WTC11 (cell line): ENCODE measurements at regions not wholly inside any gene's neighbourhood (a gene's known extent, or its start where the extent isn't known, plus 50 kb on each side); places are given as distances from the start of the nearest gene placed in this dataset.

Source experiments
- ATAC-seq: fragments of 200-7000 bp; cut with Tn5 transposase; 2 replicates; pipeline ENCODE4 v1.10.0; 2021; ENCODE audit warnings: mild to moderate bottlenecking, moderate library complexity
- CTCF ChIA-PET: fragments of 300-600 bp; sonication (Branson Sonifier 250); formaldehyde crosslinking; loops from one replicate; lab custom pipeline; 2021; ENCODE audit warnings: antibody characterized with exemption; lab: Charles Lee
- POLR2A ChIA-PET: fragments of 350-600 bp; sonication (Branson Sonifier 250); formaldehyde crosslinking; loops from one replicate; lab custom pipeline; 2021; ENCODE audit warnings: antibody characterized with exemption; lab: Charles Lee
- DNase-seq: peaks from one replicate; pipeline ENCODE4 v3.0.0; 2021; ENCODE audit warnings: low spot score
- H3K27ac Mint-ChIP-seq: 2 replicates; pipeline ENCODE4 v1.8.0; 2021; ENCODE audit warnings: mixed read lengths
- H3K27me3 Mint-ChIP-seq: 2 replicates; pipeline ENCODE4 v1.8.0; 2021; ENCODE audit warnings: low read depth, mild to moderate bottlenecking, moderate library complexity, mixed read lengths
- H3K36me3 Mint-ChIP-seq: 2 replicates; pipeline ENCODE4 v1.8.0; 2021; ENCODE audit warnings: mixed read lengths
- H3K4me1 Mint-ChIP-seq: 2 replicates; pipeline ENCODE4 v1.8.0; 2022; ENCODE audit warnings: mixed read lengths
- H3K4me3 Mint-ChIP-seq: 2 replicates; pipeline ENCODE4 v1.8.0; 2021; ENCODE audit warnings: mild to moderate bottlenecking, moderate library complexity, mixed read lengths
- H3K9me3 Mint-ChIP-seq: 2 replicates; pipeline ENCODE4 v1.8.0; 2021; ENCODE audit warnings: mixed read lengths
- ATF1 ChIP-seq: sonication (generic); formaldehyde crosslinking; IDR thresholded peaks from 2 replicates; pipeline ENCODE4 v1.8.1; 2023; ENCODE audit warnings: mild to moderate bottlenecking, moderate library complexity, missing genetic modification reagents
- ATF2 ChIP-seq: sonication (generic); formaldehyde crosslinking; IDR thresholded peaks from 2 replicates; pipeline ENCODE4 v1.8.1; 2022; ENCODE audit warnings: low read depth, missing genetic modification reagents, borderline replicate concordance
- CREM ChIP-seq: sonication (generic); formaldehyde crosslinking; IDR thresholded peaks from 2 replicates; pipeline ENCODE4 v1.8.1; 2022; ENCODE audit warnings: mild to moderate bottlenecking, missing genetic modification reagents, moderate library complexity
- ELF4 ChIP-seq: sonication (generic); formaldehyde crosslinking; IDR thresholded peaks from 2 replicates; pipeline ENCODE4 v1.8.1; 2022; ENCODE audit warnings: low read depth, mild to moderate bottlenecking, moderate library complexity, missing genetic modification reagents
- FOXJ3 ChIP-seq: sonication (generic); formaldehyde crosslinking; IDR thresholded peaks from 2 replicates; pipeline ENCODE4 v1.9.0; 2021; ENCODE audit warnings: missing genetic modification reagents, mild to moderate bottlenecking, borderline replicate concordance
- HMGA2 ChIP-seq: fragments of 250-450 bp; sonication (Bioruptor Pico); IDR thresholded peaks from 2 replicates; pipeline ENCODE4 v1.4.0; 2021; ENCODE audit warnings: mild to moderate bottlenecking, moderate library complexity
- HMGXB4 ChIP-seq: sonication (generic); formaldehyde crosslinking; IDR thresholded peaks from 2 replicates; pipeline ENCODE4 v1.8.1; 2023; ENCODE audit warnings: mild to moderate bottlenecking, moderate library complexity, missing genetic modification reagents
- KAT7 ChIP-seq: sonication (generic); formaldehyde crosslinking; IDR thresholded peaks from 2 replicates; pipeline ENCODE4 v1.8.1; 2023; ENCODE audit warnings: missing genetic modification reagents, mild to moderate bottlenecking, borderline replicate concordance
- NR2C2 ChIP-seq: sonication (generic); formaldehyde crosslinking; IDR thresholded peaks from 2 replicates; pipeline ENCODE4 v1.8.0; 2022; ENCODE audit warnings: mild to moderate bottlenecking, missing genetic modification reagents
- SMAD4 ChIP-seq: sonication (generic); formaldehyde crosslinking; IDR thresholded peaks from 2 replicates; pipeline ENCODE4 v1.8.0; 2022; ENCODE audit warnings: mild to moderate bottlenecking, missing genetic modification reagents
- SOX15 ChIP-seq: fragments of 250-450 bp; sonication (Bioruptor Pico); IDR thresholded peaks from 2 replicates; pipeline ENCODE4 v1.9.0; 2021; ENCODE audit warnings: mild to moderate bottlenecking
- TCF7 ChIP-seq: sonication (generic); formaldehyde crosslinking; IDR thresholded peaks from 2 replicates; pipeline ENCODE4 v1.8.0; 2022; ENCODE audit warnings: mild to moderate bottlenecking, low read depth, missing genetic modification reagents, moderate library complexity
- TEAD4 ChIP-seq: sonication (generic); formaldehyde crosslinking; IDR thresholded peaks from 2 replicates; pipeline ENCODE4 v1.8.0; 2022; ENCODE audit warnings: mild to moderate bottlenecking, missing genetic modification reagents
- TP53 ChIP-seq: sonication (generic); formaldehyde crosslinking; IDR thresholded peaks from 2 replicates; pipeline ENCODE4 v1.8.1; 2023; ENCODE audit warnings: mild to moderate bottlenecking, missing genetic modification reagents
- ZNF138 ChIP-seq: sonication (generic); formaldehyde crosslinking; conservative IDR thresholded peaks from 2 replicates; pipeline ENCODE4 v1.8.1; 2022; ENCODE audit warnings: mild to moderate bottlenecking, moderate library complexity, missing genetic modification reagents
- ZNF232 ChIP-seq: sonication (generic); formaldehyde crosslinking; IDR thresholded peaks from 2 replicates; pipeline ENCODE4 v1.8.0; 2022; ENCODE audit warnings: mild to moderate bottlenecking, missing genetic modification reagents
- ZNF416 ChIP-seq: fragments of 250-450 bp; sonication (Bioruptor Pico); IDR thresholded peaks from 2 replicates; pipeline ENCODE4 v1.9.0; 2021; ENCODE audit warnings: mild to moderate bottlenecking, inconsistent platforms
- TF ChIP-seq, protein P1 (sequence below): sonication (generic); formaldehyde crosslinking; IDR thresholded peaks from 2 replicates; pipeline ENCODE4 v1.8.0; 2022; ENCODE audit warnings: mild to moderate bottlenecking, missing genetic modification reagents
- TF ChIP-seq, protein P2 (sequence below): sonication (generic); formaldehyde crosslinking; IDR thresholded peaks from 2 replicates; pipeline ENCODE4 v1.8.0; 2023; ENCODE audit warnings: missing genetic modification reagents, mild to moderate bottlenecking, borderline replicate concordance
- TF ChIP-seq, protein P3 (sequence below): sonication (generic); formaldehyde crosslinking; IDR thresholded peaks from 2 replicates; pipeline ENCODE4 v1.8.0; 2022; ENCODE audit warnings: mild to moderate bottlenecking, missing genetic modification reagents

DNA sequence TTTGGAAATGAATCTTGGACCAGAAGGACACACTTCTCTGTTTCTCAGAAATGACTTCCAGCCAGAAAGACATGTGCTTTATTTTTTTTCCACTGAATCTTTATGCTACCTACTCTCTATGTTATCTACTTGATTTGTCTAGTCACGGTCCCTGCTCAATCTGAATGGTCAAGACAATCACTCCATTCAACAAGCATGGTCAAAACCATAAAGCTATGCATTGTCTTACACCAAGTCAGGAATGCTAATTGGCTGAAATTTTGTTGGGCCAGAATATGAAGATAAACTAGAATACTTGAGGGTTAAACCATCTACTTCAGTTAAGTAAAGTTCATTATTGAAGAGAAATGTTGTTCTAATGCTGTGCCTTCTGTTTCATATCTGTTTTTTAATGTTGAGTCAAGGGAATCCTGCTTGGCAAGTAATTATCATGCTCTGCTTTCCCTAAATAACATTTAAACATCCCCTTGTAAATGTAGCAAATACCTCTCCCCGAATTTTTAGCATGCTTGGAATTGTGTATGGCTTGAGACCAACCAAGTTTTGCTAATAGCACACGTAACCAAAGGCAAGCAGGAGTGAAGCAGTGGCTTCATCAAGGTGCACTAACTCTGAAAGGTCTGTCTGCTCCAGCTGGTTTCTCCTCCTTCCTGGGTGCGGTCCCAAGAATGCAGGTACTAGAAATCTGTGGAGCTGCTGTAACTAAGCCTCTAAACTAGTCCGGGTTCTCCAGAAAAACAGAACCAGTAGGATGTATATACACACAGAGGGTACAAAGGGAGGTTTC lies 190.3 kb upstream of the CDYL start:
- H3K4me1 Mint-ChIP-seq: peaks cover 8% of the 10 kb centered on the region; the same call in 1 of the 2 replicates
- TF ChIP-seq, protein P1, sequence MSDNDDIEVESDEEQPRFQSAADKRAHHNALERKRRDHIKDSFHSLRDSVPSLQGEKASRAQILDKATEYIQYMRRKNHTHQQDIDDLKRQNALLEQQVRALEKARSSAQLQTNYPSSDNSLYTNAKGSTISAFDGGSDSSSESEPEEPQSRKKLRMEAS: no peak
- TF ChIP-seq, protein P2, sequence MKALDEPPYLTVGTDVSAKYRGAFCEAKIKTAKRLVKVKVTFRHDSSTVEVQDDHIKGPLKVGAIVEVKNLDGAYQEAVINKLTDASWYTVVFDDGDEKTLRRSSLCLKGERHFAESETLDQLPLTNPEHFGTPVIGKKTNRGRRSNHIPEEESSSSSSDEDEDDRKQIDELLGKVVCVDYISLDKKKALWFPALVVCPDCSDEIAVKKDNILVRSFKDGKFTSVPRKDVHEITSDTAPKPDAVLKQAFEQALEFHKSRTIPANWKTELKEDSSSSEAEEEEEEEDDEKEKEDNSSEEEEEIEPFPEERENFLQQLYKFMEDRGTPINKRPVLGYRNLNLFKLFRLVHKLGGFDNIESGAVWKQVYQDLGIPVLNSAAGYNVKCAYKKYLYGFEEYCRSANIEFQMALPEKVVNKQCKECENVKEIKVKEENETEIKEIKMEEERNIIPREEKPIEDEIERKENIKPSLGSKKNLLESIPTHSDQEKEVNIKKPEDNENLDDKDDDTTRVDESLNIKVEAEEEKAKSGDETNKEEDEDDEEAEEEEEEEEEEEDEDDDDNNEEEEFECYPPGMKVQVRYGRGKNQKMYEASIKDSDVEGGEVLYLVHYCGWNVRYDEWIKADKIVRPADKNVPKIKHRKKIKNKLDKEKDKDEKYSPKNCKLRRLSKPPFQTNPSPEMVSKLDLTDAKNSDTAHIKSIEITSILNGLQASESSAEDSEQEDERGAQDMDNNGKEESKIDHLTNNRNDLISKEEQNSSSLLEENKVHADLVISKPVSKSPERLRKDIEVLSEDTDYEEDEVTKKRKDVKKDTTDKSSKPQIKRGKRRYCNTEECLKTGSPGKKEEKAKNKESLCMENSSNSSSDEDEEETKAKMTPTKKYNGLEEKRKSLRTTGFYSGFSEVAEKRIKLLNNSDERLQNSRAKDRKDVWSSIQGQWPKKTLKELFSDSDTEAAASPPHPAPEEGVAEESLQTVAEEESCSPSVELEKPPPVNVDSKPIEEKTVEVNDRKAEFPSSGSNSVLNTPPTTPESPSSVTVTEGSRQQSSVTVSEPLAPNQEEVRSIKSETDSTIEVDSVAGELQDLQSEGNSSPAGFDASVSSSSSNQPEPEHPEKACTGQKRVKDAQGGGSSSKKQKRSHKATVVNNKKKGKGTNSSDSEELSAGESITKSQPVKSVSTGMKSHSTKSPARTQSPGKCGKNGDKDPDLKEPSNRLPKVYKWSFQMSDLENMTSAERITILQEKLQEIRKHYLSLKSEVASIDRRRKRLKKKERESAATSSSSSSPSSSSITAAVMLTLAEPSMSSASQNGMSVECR (CRISPR knock-in tag): no peak
- TF ChIP-seq ATF2 (CRISPR knock-in tag) (no peak), ATF1 (CRISPR knock-in tag) (no peak), ZNF138 (CRISPR knock-in tag) (no peak), ZNF232 (CRISPR knock-in tag) (no peak), TCF7 (CRISPR knock-in tag) (no peak), HMGXB4 (CRISPR knock-in tag) (no peak), TP53 (CRISPR knock-in tag) (no peak), CREM (no peak)
- TF ChIP-seq, all 79 proteins: peak for 0
- no peak for DNase-seq
- no peak for ATAC-seq
- ChIA-PET CTCF (no interaction called here), POLR2A (no interaction called here)
- Mint-ChIP-seq H3K9me3 (no peaks in the 10 kb centered on the region), H3K27me3 (no peaks in the 10 kb centered on the region), H3K27ac (no peak overlapping the region), H3K4me3 (no peak overlapping the region), H3K36me3 (no peaks in the 10 kb centered on the region)

- Mint-ChIP-seq H3K27me3 (no peaks in the 10 kb centered on the region), H3K27ac (no peak overlapping the region), H3K4me3 (no peak overlapping the region), H3K9me3 (no peaks in the 10 kb centered on the region), H3K36me3 (no peaks in the 10 kb centered on the region), H3K4me1 (peaks cover 8% of the 10 kb centered on the region; the same call in 1 of the 2 replicates)
- TF ChIP-seq, protein P3, sequence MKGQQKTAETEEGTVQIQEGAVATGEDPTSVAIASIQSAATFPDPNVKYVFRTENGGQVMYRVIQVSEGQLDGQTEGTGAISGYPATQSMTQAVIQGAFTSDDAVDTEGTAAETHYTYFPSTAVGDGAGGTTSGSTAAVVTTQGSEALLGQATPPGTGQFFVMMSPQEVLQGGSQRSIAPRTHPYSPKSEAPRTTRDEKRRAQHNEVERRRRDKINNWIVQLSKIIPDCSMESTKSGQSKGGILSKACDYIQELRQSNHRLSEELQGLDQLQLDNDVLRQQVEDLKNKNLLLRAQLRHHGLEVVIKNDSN (CRISPR knock-in tag): no peak
- TF ChIP-seq TEAD4 (CRISPR knock-in tag) (no peak), HMGA2 (no peak), NR2C2 (no peak), ZNF416 (CRISPR knock-in tag) (no peak), ZNF138 (CRISPR knock-in tag) (no peak), FOXJ3 (CRISPR knock-in tag) (no peak), ELF4 (CRISPR knock-in tag) (no peak), SMAD4 (CRISPR knock-in tag) (no peak), KAT7 (CRISPR knock-in tag) (no peak), SOX15 (CRISPR knock-in tag) (no peak)
- ATAC-seq (no peak), DNase-seq (no peak)
- CTCF ChIA-PET: no interaction called here
- POLR2A ChIA-PET: no interaction called here
Measured at GRCh38 chr6:4584801-4585200, 191.4 kb upstream of the CDYL start.
